ENCODE measurements at regions not wholly inside any gene's neighbourhood (a gene's known extent, or its start where the extent isn't known, plus 50 kb on each side); places are given as distances from the start of the nearest gene placed in this dataset.

DNA sequence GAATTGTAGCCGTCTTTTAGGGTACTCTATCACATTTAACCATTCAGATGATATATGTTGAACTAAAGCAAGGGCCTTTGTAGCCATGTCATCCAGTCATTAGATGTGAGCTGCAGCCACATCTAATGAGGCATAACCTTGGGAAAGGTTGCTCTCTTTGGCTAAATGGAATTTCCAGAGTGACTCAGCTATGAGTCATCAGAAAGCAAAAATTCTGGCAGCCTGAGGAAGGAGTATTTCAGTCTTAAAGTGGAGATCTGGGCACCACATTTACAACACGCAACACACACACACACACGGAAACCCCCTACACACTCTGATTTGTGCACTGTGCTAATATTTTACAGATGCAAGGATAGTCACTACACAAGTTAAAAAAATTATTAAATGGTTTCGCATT is 176.9 kb upstream of the ZWINT start:
- TF ChIP-seq TAF1 (IDR thresholded peaks at IDR 0.05; ENCODE audit: borderline replicate concordance, insufficient read depth, low read length) (no peak), POLR2AphosphoS5 (IDR thresholded peaks at IDR 0.05; ENCODE audit: low read depth, low read length) (no peak), SIN3A (IDR thresholded peaks at IDR 0.05; ENCODE audit: borderline replicate concordance, insufficient read depth, low read length) (no peak)
- TF ChIP-seq, protein P1, sequence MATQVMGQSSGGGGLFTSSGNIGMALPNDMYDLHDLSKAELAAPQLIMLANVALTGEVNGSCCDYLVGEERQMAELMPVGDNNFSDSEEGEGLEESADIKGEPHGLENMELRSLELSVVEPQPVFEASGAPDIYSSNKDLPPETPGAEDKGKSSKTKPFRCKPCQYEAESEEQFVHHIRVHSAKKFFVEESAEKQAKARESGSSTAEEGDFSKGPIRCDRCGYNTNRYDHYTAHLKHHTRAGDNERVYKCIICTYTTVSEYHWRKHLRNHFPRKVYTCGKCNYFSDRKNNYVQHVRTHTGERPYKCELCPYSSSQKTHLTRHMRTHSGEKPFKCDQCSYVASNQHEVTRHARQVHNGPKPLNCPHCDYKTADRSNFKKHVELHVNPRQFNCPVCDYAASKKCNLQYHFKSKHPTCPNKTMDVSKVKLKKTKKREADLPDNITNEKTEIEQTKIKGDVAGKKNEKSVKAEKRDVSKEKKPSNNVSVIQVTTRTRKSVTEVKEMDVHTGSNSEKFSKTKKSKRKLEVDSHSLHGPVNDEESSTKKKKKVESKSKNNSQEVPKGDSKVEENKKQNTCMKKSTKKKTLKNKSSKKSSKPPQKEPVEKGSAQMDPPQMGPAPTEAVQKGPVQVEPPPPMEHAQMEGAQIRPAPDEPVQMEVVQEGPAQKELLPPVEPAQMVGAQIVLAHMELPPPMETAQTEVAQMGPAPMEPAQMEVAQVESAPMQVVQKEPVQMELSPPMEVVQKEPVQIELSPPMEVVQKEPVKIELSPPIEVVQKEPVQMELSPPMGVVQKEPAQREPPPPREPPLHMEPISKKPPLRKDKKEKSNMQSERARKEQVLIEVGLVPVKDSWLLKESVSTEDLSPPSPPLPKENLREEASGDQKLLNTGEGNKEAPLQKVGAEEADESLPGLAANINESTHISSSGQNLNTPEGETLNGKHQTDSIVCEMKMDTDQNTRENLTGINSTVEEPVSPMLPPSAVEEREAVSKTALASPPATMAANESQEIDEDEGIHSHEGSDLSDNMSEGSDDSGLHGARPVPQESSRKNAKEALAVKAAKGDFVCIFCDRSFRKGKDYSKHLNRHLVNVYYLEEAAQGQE (IDR thresholded peaks at IDR 0.05; ENCODE audit: insufficient read depth in 1 of 2, low read depth in 2 of 2, low read length in 2 of 2): no peak

Measured in PFSK-1 (cell line).